ENCODE measurements at regions not wholly inside any gene's neighbourhood (a gene's known extent, or its start where the extent isn't known, plus 50 kb on each side); places are given as distances from the start of the nearest gene placed in this dataset.

GRCh38 chr7:139159900-139160675 is 50.6 kb upstream of the ZC3HAV1 start:
- Histone ChIP-seq H3K9me3 (ENCODE audit: low read depth, low read length, poor library complexity, severe bottlenecking) (no peaks in the 10 kb centered on the region), H3K36me3 (ENCODE audit: insufficient read depth, low read length, poor library complexity, severe bottlenecking) (no peaks in the 10 kb centered on the region), H3K4me1 (ENCODE audit: insufficient read depth, low read length, poor library complexity, severe bottlenecking) (no peaks in the 10 kb centered on the region), H3K27ac (ENCODE audit: low read depth, low read length, poor library complexity, severe bottlenecking) (no peak overlapping the region), H3K27me3 (replicated peaks; ENCODE audit: insufficient read depth, low read depth, low read length, poor library complexity) (no peaks in the 10 kb centered on the region), H3K4me3 (ENCODE audit: low read depth, low read length, poor library complexity, severe bottlenecking) (no peak overlapping the region)
- DNase-seq (ENCODE audit: low spot score) = no peak
- TF ChIP-seq EZH2 (IDR thresholded peaks at IDR 0.05; ENCODE audit: borderline replicate concordance, low read depth, low read length, poor library complexity, severe bottlenecking) = no peak
- no peak for TF ChIP-seq CTCF (conservative IDR thresholded peaks at IDR 0.05; ENCODE audit: low read depth, low read length)
- BruUV-seq (replicated peaks) = no TSS peak
- ChIA-PET CTCF (no interaction called here), POLR2A (ENCODE audit: low non-redundant PET) (no interaction called here)
- intact Hi-C loops (cut with micrococcal nuclease; ENCODE audit: unreplicated experiment) = no loop called here

- no TSS peak for BruUV-seq (replicated peaks)
- Histone ChIP-seq H3K4me1 (ENCODE audit: insufficient read depth, low read length, poor library complexity, severe bottlenecking) (no peaks in the 10 kb centered on the region), H3K4me3 (ENCODE audit: low read depth, low read length, poor library complexity, severe bottlenecking) (no peak overlapping the region), H3K9me3 (ENCODE audit: low read depth, low read length, poor library complexity, severe bottlenecking) (no peaks in the 10 kb centered on the region), H3K27me3 (replicated peaks; ENCODE audit: insufficient read depth, low read depth, low read length, poor library complexity) (no peaks in the 10 kb centered on the region), H3K27ac (ENCODE audit: low read depth, low read length, poor library complexity, severe bottlenecking) (no peak overlapping the region), H3K36me3 (ENCODE audit: insufficient read depth, low read length, poor library complexity, severe bottlenecking) (no peaks in the 10 kb centered on the region)
- TF ChIP-seq CTCF (conservative IDR thresholded peaks at IDR 0.05; ENCODE audit: low read depth, low read length) = no peak
- intact Hi-C loops (cut with micrococcal nuclease; ENCODE audit: unreplicated experiment) = no loop called here
- ChIA-PET POLR2A (ENCODE audit: low non-redundant PET) (no interaction called here), CTCF (no interaction called here)
- DNase-seq (ENCODE audit: low spot score) = no peak
These were observed 59.0 kb upstream of the ZC3HAV1 start for GRCh38 chr7:139168479-139168878.

GRCh38 chr7:139169816-139170215 is 60.3 kb upstream of the ZC3HAV1 start:
- Histone ChIP-seq H3K27me3 (replicated peaks; ENCODE audit: insufficient read depth, low read depth, low read length, poor library complexity) (no peaks in the 10 kb centered on the region), H3K36me3 (ENCODE audit: insufficient read depth, low read length, poor library complexity, severe bottlenecking) (no peaks in the 10 kb centered on the region), H3K27ac (ENCODE audit: low read depth, low read length, poor library complexity, severe bottlenecking) (no peak overlapping the region), H3K9me3 (ENCODE audit: low read depth, low read length, poor library complexity, severe bottlenecking) (no peaks in the 10 kb centered on the region), H3K4me3 (ENCODE audit: low read depth, low read length, poor library complexity, severe bottlenecking) (no peak overlapping the region), H3K4me1 (ENCODE audit: insufficient read depth, low read length, poor library complexity, severe bottlenecking) (no peaks in the 10 kb centered on the region)
- intact Hi-C loops (cut with micrococcal nuclease; ENCODE audit: unreplicated experiment) = no loop called here
- POLR2A ChIA-PET (ENCODE audit: low non-redundant PET) = no interaction called here
- no TSS peak for BruUV-seq (replicated peaks)
- DNase-seq (ENCODE audit: low spot score) = no peak
- TF ChIP-seq CTCF (conservative IDR thresholded peaks at IDR 0.05; ENCODE audit: low read depth, low read length) = no peak
- TF ChIP-seq EZH2 (IDR thresholded peaks at IDR 0.05; ENCODE audit: borderline replicate concordance, low read depth, low read length, poor library complexity, severe bottlenecking) = no peak
- CTCF ChIA-PET = no interaction called here

Data from A673 (cell line).